ENCODE measurements at regions not wholly inside any gene's neighbourhood (a gene's known extent, or its start where the extent isn't known, plus 50 kb on each side); places are given as distances from the start of the nearest gene placed in this dataset.
A peak's percentile ranks its signal among the peaks of the same experiment; 100 is the strongest.

DNA sequence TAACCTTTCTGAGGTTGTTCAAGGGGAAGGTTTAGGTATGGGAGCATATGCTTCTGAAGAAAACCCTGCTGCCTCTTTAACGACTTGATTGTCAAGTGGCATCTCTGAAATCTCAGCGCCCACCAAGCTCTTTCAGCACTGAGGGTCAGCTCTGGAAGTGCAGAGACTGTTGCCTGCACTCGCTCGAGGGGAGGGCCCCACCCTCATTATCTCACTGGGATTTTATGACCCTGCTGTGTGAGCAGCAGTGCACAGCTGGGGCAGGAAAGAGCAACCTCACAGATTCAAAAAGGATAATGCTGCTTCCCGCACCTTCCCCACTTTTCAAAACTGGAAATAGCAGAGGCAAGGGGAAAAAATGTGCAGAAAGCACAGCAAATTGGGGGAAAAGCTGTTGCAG lies 56.9 kb upstream of the SPRED2 start:
- Histone ChIP-seq H3K4me1 (ENCODE audit: control insufficient read depth, insufficient read depth, low read length) (no peaks in the 10 kb centered on the region), H3K27ac (ENCODE audit: extremely low read depth, low read depth, low read length) (no peak overlapping the region), H3K9me3 (ENCODE audit: control insufficient read depth, insufficient read depth, low read depth, low read length) (no peaks in the 10 kb centered on the region), H3K36me3 (ENCODE audit: control insufficient read depth in 2 of 2, insufficient read depth in 1 of 2, low read length in 2 of 2) (no peaks in the 10 kb centered on the region), H3K4me3 (ENCODE audit: low read depth, low read length) (no peak overlapping the region)
- TF ChIP-seq ZNF366 (tag by site-specific recombination; conservative IDR thresholded peaks at IDR 0.05) (no peak), ZNF2 (tag by site-specific recombination; IDR thresholded peaks at IDR 0.05) (no peak), ZIC2 (tag by site-specific recombination; IDR thresholded peaks at IDR 0.05) (peak; percentile 35), ZNF514 (tag by site-specific recombination; IDR thresholded peaks at IDR 0.05) (no peak), OVOL3 (tag by site-specific recombination; IDR thresholded peaks at IDR 0.05) (no peak), ZNF677 (tag by site-specific recombination; IDR thresholded peaks at IDR 0.05) (no peak), ZNF549 (tag by site-specific recombination; IDR thresholded peaks at IDR 0.05) (no peak), ZNF48 (tag by site-specific recombination; IDR thresholded peaks at IDR 0.05) (no peak), KLF10 (tag by site-specific recombination; IDR thresholded peaks at IDR 0.05) (no peak), REPIN1 (tag by site-specific recombination; IDR thresholded peaks at IDR 0.05; ENCODE audit: low read depth) (no peak), ZBTB8A (tag by site-specific recombination; IDR thresholded peaks at IDR 0.05) (no peak), ZNF660 (tag by site-specific recombination; IDR thresholded peaks at IDR 0.05) (no peak), FEZF1 (tag by site-specific recombination; IDR thresholded peaks at IDR 0.05) (peak; percentile 51), ZNF335 (tag by site-specific recombination; conservative IDR thresholded peaks at IDR 0.05) (no peak)
- TF ChIP-seq, protein P1, sequence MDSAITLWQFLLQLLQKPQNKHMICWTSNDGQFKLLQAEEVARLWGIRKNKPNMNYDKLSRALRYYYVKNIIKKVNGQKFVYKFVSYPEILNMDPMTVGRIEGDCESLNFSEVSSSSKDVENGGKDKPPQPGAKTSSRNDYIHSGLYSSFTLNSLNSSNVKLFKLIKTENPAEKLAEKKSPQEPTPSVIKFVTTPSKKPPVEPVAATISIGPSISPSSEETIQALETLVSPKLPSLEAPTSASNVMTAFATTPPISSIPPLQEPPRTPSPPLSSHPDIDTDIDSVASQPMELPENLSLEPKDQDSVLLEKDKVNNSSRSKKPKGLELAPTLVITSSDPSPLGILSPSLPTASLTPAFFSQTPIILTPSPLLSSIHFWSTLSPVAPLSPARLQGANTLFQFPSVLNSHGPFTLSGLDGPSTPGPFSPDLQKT (IDR thresholded peaks at IDR 0.05; ENCODE audit: borderline replicate concordance, low read depth, low read length), result no peak
- TF ChIP-seq, protein P2, sequence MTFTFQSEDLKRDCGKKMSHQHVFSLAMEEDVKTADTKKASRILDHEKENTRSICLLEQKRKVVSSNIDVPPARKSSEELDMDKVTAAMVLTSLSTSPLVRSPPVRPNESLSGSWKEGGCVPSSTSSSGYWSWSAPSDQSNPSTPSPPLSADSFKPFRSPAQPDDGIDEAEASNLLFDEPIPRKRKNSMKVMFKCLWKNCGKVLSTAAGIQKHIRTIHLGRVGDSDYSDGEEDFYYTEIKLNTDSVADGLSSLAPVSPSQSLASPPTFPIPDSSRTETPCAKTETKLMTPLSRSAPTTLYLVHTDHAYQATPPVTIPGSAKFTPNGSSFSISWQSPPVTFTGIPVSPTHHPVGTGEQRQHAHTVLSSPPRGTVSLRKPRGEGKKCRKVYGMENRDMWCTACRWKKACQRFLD (tag by site-specific recombination; IDR thresholded peaks at IDR 0.05), result no peak
- POLR2A ChIA-PET, result no interaction called here
- CTCF ChIA-PET, result interaction anchor here (0.6 kb wide), 1 partner anchor 1226 kb away, joined by 3 read pairs; no protein-coding TSS in a partner anchor

DNA sequence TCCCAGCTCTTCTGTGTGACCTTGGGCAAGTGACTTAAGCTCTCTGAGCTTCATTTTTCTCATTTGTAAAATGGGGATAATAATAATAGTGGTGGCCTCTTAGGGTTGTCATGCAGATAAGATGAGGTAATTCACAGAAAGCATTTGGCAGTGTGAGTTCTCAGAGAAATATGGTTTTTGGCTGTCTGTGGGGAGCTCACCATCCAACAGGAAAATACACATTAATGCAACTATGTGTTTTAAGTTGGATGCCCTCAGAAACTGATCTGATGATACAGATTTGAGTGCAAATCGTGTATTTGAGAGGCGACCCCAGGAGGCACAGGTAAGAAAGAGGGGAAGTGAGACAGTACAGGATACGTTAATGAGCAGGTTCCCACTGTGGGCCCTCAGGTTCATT lies 56.1 kb upstream of the SPRED2 start:
- Histone ChIP-seq H3K9me3 (ENCODE audit: control insufficient read depth, insufficient read depth, low read depth, low read length) (no peaks in the 10 kb centered on the region), H3K4me3 (ENCODE audit: low read depth, low read length) (no peak overlapping the region), H3K27ac (ENCODE audit: extremely low read depth, low read depth, low read length) (no peak overlapping the region), H3K36me3 (ENCODE audit: control insufficient read depth in 2 of 2, insufficient read depth in 1 of 2, low read length in 2 of 2) (no peaks in the 10 kb centered on the region), H3K4me1 (ENCODE audit: control insufficient read depth, insufficient read depth, low read length) (no peaks in the 10 kb centered on the region)
- TF ChIP-seq, protein P3, sequence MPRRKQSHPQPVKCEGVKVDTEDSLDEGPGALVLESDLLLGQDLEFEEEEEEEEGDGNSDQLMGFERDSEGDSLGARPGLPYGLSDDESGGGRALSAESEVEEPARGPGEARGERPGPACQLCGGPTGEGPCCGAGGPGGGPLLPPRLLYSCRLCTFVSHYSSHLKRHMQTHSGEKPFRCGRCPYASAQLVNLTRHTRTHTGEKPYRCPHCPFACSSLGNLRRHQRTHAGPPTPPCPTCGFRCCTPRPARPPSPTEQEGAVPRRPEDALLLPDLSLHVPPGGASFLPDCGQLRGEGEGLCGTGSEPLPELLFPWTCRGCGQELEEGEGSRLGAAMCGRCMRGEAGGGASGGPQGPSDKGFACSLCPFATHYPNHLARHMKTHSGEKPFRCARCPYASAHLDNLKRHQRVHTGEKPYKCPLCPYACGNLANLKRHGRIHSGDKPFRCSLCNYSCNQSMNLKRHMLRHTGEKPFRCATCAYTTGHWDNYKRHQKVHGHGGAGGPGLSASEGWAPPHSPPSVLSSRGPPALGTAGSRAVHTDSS (tag by site-specific recombination; IDR thresholded peaks at IDR 0.05), result no peak
- no peak for TF ChIP-seq ZNF274 (IDR thresholded peaks at IDR 0.05; ENCODE audit: low read length)
- peak; percentile 55; the same call in 1 of the 2 replicates for TF ChIP-seq ZNF274 (tag by site-specific recombination; IDR thresholded peaks at IDR 0.05; ENCODE audit: borderline replicate concordance)
- CTCF ChIA-PET, result interaction anchor here (0.6 kb wide), 1 partner anchor 1226 kb away, joined by 3 read pairs; no protein-coding TSS in a partner anchor
- POLR2A ChIA-PET, result no interaction called here

DNA sequence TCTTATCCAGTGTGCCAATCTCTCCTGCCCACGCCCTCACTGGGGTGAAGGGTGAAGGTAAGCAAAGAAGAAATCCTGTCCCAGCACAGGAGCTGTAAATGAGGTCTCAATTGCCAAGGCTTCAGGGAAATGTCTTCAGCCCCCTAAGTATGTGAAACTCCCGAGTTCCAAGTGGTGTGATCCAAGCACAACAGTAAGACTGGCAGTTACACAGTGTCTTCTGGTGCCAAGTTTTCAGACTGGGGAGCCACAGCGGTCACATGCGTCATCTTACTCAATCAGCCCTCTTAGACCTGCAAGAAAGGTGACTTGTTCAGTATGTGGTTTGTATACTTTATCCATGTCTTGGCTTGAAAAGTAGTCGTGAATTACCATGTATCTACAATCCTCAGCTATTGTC lies 55.0 kb upstream of the SPRED2 start:
- Histone ChIP-seq H3K27ac (ENCODE audit: extremely low read depth, low read depth, low read length) (no peak overlapping the region), H3K4me3 (ENCODE audit: low read depth, low read length) (no peak overlapping the region), H3K36me3 (ENCODE audit: control insufficient read depth in 2 of 2, insufficient read depth in 1 of 2, low read length in 2 of 2) (no peaks in the 10 kb centered on the region), H3K9me3 (ENCODE audit: control insufficient read depth, insufficient read depth, low read depth, low read length) (no peaks in the 10 kb centered on the region), H3K4me1 (ENCODE audit: control insufficient read depth, insufficient read depth, low read length) (no peaks in the 10 kb centered on the region)
- POLR2A ChIA-PET, result no interaction called here
- TF ChIP-seq ZNF747 (tag by site-specific recombination; IDR thresholded peaks at IDR 0.05), result no peak
- TF ChIP-seq ZNF16 (tag by site-specific recombination; IDR thresholded peaks at IDR 0.05; ENCODE audit: low read depth), result no peak
- TF ChIP-seq ZNF548 (tag by site-specific recombination; IDR thresholded peaks at IDR 0.05), result no peak
- TF ChIP-seq ZNF501 (tag by site-specific recombination; IDR thresholded peaks at IDR 0.05), result no peak
- no peak for TF ChIP-seq ZNF423 (tag by site-specific recombination; IDR thresholded peaks at IDR 0.05)
- TF ChIP-seq, protein P4, sequence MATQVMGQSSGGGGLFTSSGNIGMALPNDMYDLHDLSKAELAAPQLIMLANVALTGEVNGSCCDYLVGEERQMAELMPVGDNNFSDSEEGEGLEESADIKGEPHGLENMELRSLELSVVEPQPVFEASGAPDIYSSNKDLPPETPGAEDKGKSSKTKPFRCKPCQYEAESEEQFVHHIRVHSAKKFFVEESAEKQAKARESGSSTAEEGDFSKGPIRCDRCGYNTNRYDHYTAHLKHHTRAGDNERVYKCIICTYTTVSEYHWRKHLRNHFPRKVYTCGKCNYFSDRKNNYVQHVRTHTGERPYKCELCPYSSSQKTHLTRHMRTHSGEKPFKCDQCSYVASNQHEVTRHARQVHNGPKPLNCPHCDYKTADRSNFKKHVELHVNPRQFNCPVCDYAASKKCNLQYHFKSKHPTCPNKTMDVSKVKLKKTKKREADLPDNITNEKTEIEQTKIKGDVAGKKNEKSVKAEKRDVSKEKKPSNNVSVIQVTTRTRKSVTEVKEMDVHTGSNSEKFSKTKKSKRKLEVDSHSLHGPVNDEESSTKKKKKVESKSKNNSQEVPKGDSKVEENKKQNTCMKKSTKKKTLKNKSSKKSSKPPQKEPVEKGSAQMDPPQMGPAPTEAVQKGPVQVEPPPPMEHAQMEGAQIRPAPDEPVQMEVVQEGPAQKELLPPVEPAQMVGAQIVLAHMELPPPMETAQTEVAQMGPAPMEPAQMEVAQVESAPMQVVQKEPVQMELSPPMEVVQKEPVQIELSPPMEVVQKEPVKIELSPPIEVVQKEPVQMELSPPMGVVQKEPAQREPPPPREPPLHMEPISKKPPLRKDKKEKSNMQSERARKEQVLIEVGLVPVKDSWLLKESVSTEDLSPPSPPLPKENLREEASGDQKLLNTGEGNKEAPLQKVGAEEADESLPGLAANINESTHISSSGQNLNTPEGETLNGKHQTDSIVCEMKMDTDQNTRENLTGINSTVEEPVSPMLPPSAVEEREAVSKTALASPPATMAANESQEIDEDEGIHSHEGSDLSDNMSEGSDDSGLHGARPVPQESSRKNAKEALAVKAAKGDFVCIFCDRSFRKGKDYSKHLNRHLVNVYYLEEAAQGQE (tag by site-specific recombination; IDR thresholded peaks at IDR 0.05), result no peak
- no peak for TF ChIP-seq ZNF274 (IDR thresholded peaks at IDR 0.05; ENCODE audit: low read length)
- no peak for TF ChIP-seq ZNF274 (tag by site-specific recombination; IDR thresholded peaks at IDR 0.05; ENCODE audit: borderline replicate concordance)
- CTCF ChIA-PET, result no interaction called here
